ENCODE measurements at regions not wholly inside any gene's neighbourhood (a gene's known extent, or its start where the extent isn't known, plus 50 kb on each side); places are given as distances from the start of the nearest gene placed in this dataset.

- H3K4me1 ChIP-seq, result no peaks in the 10 kb centered on the region
- no peaks in the 10 kb centered on the region for H3K9me3 ChIP-seq
- H3K36me3 ChIP-seq, result no peaks in the 10 kb centered on the region
- TF ChIP-seq CTCF (IDR thresholded peaks at IDR 0.05), result no peak
- no peak for TF ChIP-seq POLR2AphosphoS5 (IDR thresholded peaks at IDR 0.05)
- TF ChIP-seq POLR2A (IDR thresholded peaks at IDR 0.05), result no peak
- TF ChIP-seq EP300 (IDR thresholded peaks at IDR 0.05), result no peak
- ATAC-seq (ENCODE audit: low FRiP score in 2 of 2) (no peak), DNase-seq (no peak)
- H3K27me3 ChIP-seq, result no peaks in the 10 kb centered on the region
- no peak overlapping the region for H3K27ac ChIP-seq
- no peak overlapping the region for H3K4me3 ChIP-seq
- 90% methylated on average over 5 of the region's 5 CpGs for WGBS, 2 donors
These were observed 198.6 kb downstream of the TLE1 start for GRCh38 chr9:81490605-81491331.

- Histone ChIP-seq H3K36me3 (no peaks in the 10 kb centered on the region), H3K27ac (no peak overlapping the region), H3K4me1 (no peaks in the 10 kb centered on the region), H3K4me3 (no peak overlapping the region), H3K9me3 (no peaks in the 10 kb centered on the region), H3K27me3 (no peaks in the 10 kb centered on the region)
- TF ChIP-seq POLR2AphosphoS5 (IDR thresholded peaks at IDR 0.05), result no peak
- no peak for TF ChIP-seq EP300 (IDR thresholded peaks at IDR 0.05)
- TF ChIP-seq CTCF (IDR thresholded peaks at IDR 0.05), result no peak
- DNase-seq, result no peak
- 54 to 91% methylated on average over 1 of the region's 1 CpG for WGBS, 2 donors
- ATAC-seq (ENCODE audit: low FRiP score in 2 of 2), result no peak
These were observed 200.3 kb downstream of the TLE1 start for GRCh38 chr9:81489046-81489445.

GRCh38 chr9:81480828-81481604 lies 208.3 kb downstream of the TLE1 start:
- ATAC-seq (ENCODE audit: low FRiP score in 2 of 2) (no peak), DNase-seq (no peak)
- 78 to 82% methylated on average over 6 of the region's 6 CpGs for WGBS, 2 donors
- Histone ChIP-seq H3K4me3 (no peak overlapping the region), H3K27me3 (no peaks in the 10 kb centered on the region), H3K27ac (no peak overlapping the region), H3K9me3 (no peaks in the 10 kb centered on the region), H3K4me1 (no peaks in the 10 kb centered on the region), H3K36me3 (no peaks in the 10 kb centered on the region)
- TF ChIP-seq POLR2AphosphoS5 (IDR thresholded peaks at IDR 0.05), result no peak
- TF ChIP-seq CTCF (IDR thresholded peaks at IDR 0.05), result no peak
- no peak for TF ChIP-seq EP300 (IDR thresholded peaks at IDR 0.05)
- TF ChIP-seq POLR2A (IDR thresholded peaks at IDR 0.05), result no peak

- H3K4me1 ChIP-seq, result no peaks in the 10 kb centered on the region
- no peak for ATAC-seq (ENCODE audit: low FRiP score in 2 of 2)
- no peak overlapping the region for H3K4me3 ChIP-seq
- no peak for TF ChIP-seq CTCF (IDR thresholded peaks at IDR 0.05)
- no peak for TF ChIP-seq EP300 (IDR thresholded peaks at IDR 0.05)
- no peak for TF ChIP-seq POLR2AphosphoS5 (IDR thresholded peaks at IDR 0.05)
- TF ChIP-seq POLR2A (IDR thresholded peaks at IDR 0.05), result no peak
- H3K27me3 ChIP-seq, result no peaks in the 10 kb centered on the region
- H3K9me3 ChIP-seq, result no peaks in the 10 kb centered on the region
- H3K27ac ChIP-seq, result no peak overlapping the region
- no peak for DNase-seq
- no peaks in the 10 kb centered on the region for H3K36me3 ChIP-seq
- whole genome bisulfite sequencing, 2 donors, result 65 to 78% methylated on average over 2 of the region's 2 CpGs
These were observed 209.8 kb downstream of the TLE1 start for GRCh38 chr9:81479573-81479972.

All from upper lobe of left lung (tissue), 6 donors.